Aorta (tissue), 5 donors: ENCODE measurements at regions not wholly inside any gene's neighbourhood (a gene's known extent, or its start where the extent isn't known, plus 50 kb on each side); places are given as distances from the start of the nearest gene placed in this dataset.
A peak's percentile ranks its signal among the peaks of the same experiment; 100 is the strongest.
"Not testable (repeated sequence)": the region's sequence is repeated elsewhere in the genome, so short reads cannot be mapped to it uniquely, and the experiment has no call there.

Source experiments
- ATAC-seq: fragments of 200-7000 bp; cut with Tn5 transposase; one replicate; pipeline ENCODE4 v1.9.1; 2022; ENCODE audit warnings: moderate library complexity; ENCODE audit not compliant: low FRiP score
- DNase-seq, 2 donors: peaks; one replicate each; pipeline ENCODE4 v3.0.0-alpha.2; 2020
- H3K27ac ChIP-seq, 2 donors: one replicate each; pipeline ENCODE4 v1.5.1; 2013; ENCODE audit warnings: low read length in 2 of 2, mild to moderate bottlenecking in 2 of 2, moderate library complexity in 2 of 2, control low read depth in 1 of 2, inconsistent platforms in 1 of 2, low read depth in 1 of 2
- H3K27me3 ChIP-seq, 2 donors: one replicate each; pipeline ENCODE4 v1.6.1; 2013; ENCODE audit warnings: control low read depth in 1 of 2, low read length in 1 of 2, mild to moderate bottlenecking in 1 of 2, moderate library complexity in 1 of 2; ENCODE audit not compliant: insufficient read depth in 2 of 2, control insufficient read depth in 1 of 2
- H3K36me3 ChIP-seq, 2 donors: one replicate each; pipeline ENCODE4 v1.6.1; 2013; ENCODE audit warnings: control low read depth in 1 of 2, low read length in 1 of 2, mild to moderate bottlenecking in 1 of 2; ENCODE audit not compliant: insufficient read depth in 2 of 2, control insufficient read depth in 1 of 2
- H3K4me1 ChIP-seq, 2 donors: one replicate each; pipeline ENCODE4 v1.6.1; 2013; ENCODE audit warnings: low read length in 2 of 2, control low read depth in 1 of 2, mild to moderate bottlenecking in 1 of 2, moderate library complexity in 1 of 2; ENCODE audit not compliant: insufficient read depth in 2 of 2, control insufficient read depth in 1 of 2
- H3K4me3 ChIP-seq, 2 donors: one replicate each; pipeline ENCODE4 v1.5.1; 2013; ENCODE audit warnings: low read length in 2 of 2, control low read depth in 1 of 2, mild to moderate bottlenecking in 1 of 2
- H3K9me3 ChIP-seq: one replicate; pipeline ENCODE4 v1.6.1; 2013; ENCODE audit warnings: mild to moderate bottlenecking, low read length; ENCODE audit not compliant: control insufficient read depth
- WGBS, 2 donors: extraction: QIAGEN DNeasy Blood & Tissue Kit; methylation state at CpG; one replicate each; pipeline ENCODE4 v1.1.7; 2013; 5-methylcytosine and 5-hydroxymethylcytosine counted together
- intact Hi-C, 2 donors: fragments of 100-400 bp; cut with DNase I; formaldehyde crosslinking; loops; one replicate each; pipeline versions ENCODE4 v1.14.2 to v1.15.0; 2022
- donor health status: healthy with polysubstance abuse.
- donor health status: Bipolar disorder and iron deficiency.
- donor health status: DM: no; HTN: no; CAD: no.
- donor health status: DM: no; HTN: no; CAD: no.
- donor health status: DM: yes; HTN: yes; CAD: no.

DNA sequence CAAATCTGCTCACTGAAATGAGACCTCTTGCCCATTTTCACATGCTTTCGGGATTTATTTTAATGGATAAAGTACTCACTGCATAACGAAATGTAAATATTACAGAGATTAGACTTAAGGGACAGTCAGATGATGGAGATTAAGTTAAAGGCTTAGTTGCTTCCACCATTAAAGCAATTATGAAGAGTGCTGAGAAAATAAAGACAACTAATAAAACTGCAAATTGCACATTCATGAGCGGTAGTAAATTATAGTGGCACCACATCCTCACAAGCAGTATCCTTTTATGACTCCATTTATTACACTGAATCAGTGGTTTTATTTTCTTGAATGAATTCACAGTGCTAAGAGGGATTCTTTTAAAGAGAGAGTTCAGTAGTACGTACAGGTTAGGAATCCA, 76.2 kb upstream of the TMED7 start:
- DNase-seq (no peak), ATAC-seq (no peak)
- Histone ChIP-seq H3K36me3 (no peaks in the 10 kb centered on the region), H3K27me3 (no peaks in the 10 kb centered on the region), H3K4me3 (no peak overlapping the region), H3K27ac (no peak overlapping the region), H3K4me1 (no peaks in the 10 kb centered on the region), H3K9me3 (no peaks in the 10 kb centered on the region)
- WGBS, 2 donors = 89 to 92% methylated on average over 4 of the region's 4 CpGs
- intact Hi-C loops = no loop called here

DNA sequence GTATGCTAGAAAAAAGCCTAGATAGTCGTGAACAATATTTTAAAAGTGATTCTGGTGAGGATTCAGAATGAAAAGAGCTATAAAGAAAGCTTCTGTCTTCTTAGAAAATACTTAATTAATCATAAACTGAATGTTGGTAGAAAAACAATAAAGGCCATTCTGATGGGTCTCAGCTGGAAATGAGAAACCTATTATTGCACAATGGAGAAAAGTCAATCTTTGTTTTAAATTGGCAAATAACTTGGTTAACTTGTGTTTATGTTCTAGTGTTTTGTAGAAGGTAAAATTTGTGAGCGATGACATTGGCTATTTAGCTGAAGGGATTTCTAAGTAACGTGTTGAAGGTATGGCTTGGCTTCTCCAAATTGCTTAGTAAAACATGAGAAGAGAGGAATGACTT, 74.1 kb upstream of the TMED7 start:
- no peaks in the 10 kb centered on the region for H3K27me3 ChIP-seq
- 88 to 93% methylated on average over 3 of the region's 3 CpGs for WGBS, 2 donors
- no peak for ATAC-seq
- H3K4me1 ChIP-seq = no peaks in the 10 kb centered on the region
- H3K4me3 ChIP-seq = no peak overlapping the region
- DNase-seq = no peak
- H3K9me3 ChIP-seq = no peaks in the 10 kb centered on the region
- intact Hi-C loops = no loop called here
- no peaks in the 10 kb centered on the region for H3K36me3 ChIP-seq
- H3K27ac ChIP-seq = no peak overlapping the region

DNA sequence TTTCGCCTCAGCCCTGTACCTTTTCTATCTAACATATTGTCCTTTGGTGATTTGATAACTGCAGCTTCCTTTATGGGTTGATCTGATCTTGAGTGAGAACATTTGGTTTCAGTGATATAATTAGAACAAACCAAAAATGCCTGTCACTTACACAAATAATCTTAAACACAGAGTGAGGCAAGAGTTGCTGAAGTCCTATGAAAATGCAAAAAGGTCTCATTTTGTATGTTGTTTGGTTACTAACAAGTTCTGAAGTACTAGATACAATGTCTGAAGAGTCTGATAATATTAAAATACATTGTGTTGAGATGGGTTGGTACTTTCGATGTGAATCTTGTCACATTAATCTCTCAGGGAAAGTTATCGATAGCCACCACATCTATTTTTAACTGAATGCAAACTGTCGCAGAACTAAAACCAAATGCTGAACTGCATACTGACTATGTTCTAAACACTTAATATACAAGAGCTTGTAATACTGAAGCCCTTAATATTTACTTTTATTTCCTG, 70.4 kb upstream of the TMED7 start:
- no peaks in the 10 kb centered on the region for H3K4me1 ChIP-seq
- DNase-seq (no peak), ATAC-seq (no peak)
- H3K36me3 ChIP-seq = no peaks in the 10 kb centered on the region
- no peaks in the 10 kb centered on the region for H3K27me3 ChIP-seq
- intact Hi-C loops = no loop called here
- H3K27ac ChIP-seq = no peak overlapping the region
- H3K9me3 ChIP-seq = no peaks in the 10 kb centered on the region
- H3K4me3 ChIP-seq = no peak overlapping the region
- WGBS, 2 donors = 94 to 95% methylated on average over 4 of the region's 4 CpGs

DNA sequence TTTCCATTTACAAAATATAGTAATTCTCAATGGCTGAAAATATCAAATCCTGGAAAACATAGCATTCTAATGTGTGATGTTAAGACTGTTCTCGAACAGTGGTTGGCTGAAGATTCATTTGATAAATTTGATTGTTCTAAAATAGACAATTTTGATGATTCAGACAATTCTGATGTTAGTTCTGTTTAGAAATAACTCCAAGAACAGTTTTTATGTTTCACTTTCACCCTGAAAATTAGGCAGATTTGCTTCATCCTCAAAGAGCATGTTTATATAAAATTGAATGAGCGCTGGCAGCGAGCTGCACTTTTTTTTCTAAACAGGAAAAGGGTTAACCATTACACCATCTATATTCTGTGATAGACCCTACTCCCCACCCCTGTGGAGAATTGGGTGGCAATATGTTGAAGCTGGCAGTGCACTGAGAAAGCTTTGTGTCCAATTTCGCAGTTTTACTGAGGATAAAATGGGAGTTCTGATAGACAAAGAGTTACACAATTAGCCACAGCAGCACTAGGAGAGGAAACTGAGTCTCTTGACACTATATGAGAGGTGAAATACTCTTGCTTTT, 69.6 kb upstream of the TMED7 start:
- 90 to 91% methylated on average over 4 of the region's 4 CpGs for WGBS, 2 donors
- Histone ChIP-seq H3K27me3 (no peaks in the 10 kb centered on the region), H3K4me3 (no peak overlapping the region), H3K9me3 (no peaks in the 10 kb centered on the region), H3K36me3 (no peaks in the 10 kb centered on the region), H3K4me1 (no peaks in the 10 kb centered on the region), H3K27ac (no peak overlapping the region)
- ATAC-seq (no peak), DNase-seq (no peak)
- intact Hi-C loops = no loop called here

GRCh38 chr5:115691814-115692213, 66.0 kb upstream of the TMED7 start:
- ATAC-seq, H3K27ac ChIP-seq, H3K4me1 ChIP-seq, H3K4me3 ChIP-seq, intact Hi-C loops, H3K9me3 ChIP-seq, H3K36me3 ChIP-seq, DNase-seq, H3K27me3 ChIP-seq: not testable (repeated sequence)
- 88 to 92% methylated on average over 3 of the region's 3 CpGs for WGBS, 2 donors

- intact Hi-C loops = no loop called here
- 9 to 16% methylated on average over 1 of the region's 1 CpG for WGBS, 2 donors
- ATAC-seq (peak; percentile 22), DNase-seq (no peak)
- H3K4me3 ChIP-seq = no peak overlapping the region
- H3K4me1 ChIP-seq = no peaks in the 10 kb centered on the region
- H3K36me3 ChIP-seq = no peaks in the 10 kb centered on the region
- no peaks in the 10 kb centered on the region for H3K9me3 ChIP-seq
- H3K27me3 ChIP-seq = no peaks in the 10 kb centered on the region
- H3K27ac ChIP-seq = no peak overlapping the region
Observed at GRCh38 chr5:115686738-115687074, 60.9 kb upstream of the TMED7 start.

- intact Hi-C loops = no loop called here
- H3K9me3 ChIP-seq = no peaks in the 10 kb centered on the region
- ATAC-seq (peak; percentile 26), DNase-seq (peak in 1 of 2 donors; percentile 50)
- no peaks in the 10 kb centered on the region for H3K27me3 ChIP-seq
- WGBS, 2 donors = 7 to 8% methylated on average over 5 of the region's 5 CpGs
- no peaks in the 10 kb centered on the region for H3K36me3 ChIP-seq
- no peak overlapping the region for H3K4me3 ChIP-seq
- H3K27ac ChIP-seq = peak overlapping the region in 1 of 2 donors; percentile 69
- no peaks in the 10 kb centered on the region for H3K4me1 ChIP-seq
Observed at GRCh38 chr5:115686051-115686737, 60.4 kb upstream of the TMED7 start.

DNA sequence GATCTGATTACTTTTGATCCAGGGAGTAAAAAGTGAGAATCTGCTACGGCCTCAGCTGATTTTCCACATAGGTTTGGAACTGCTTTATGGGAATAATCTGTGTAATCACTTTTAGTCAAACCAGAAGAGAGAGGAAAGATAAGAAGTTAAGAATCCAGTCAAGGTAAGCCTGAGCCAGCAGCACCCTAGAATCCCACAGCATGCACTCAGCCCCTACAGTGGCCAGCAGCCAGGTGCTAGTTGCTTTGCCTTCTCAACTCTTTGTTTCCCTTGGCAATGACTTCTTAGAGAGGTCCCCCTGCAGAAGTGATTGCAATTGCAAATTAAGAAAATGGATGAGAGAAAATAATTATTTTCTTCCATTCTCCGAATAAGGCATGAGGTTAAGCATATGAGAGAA, 59.7 kb upstream of the TMED7 start:
- H3K36me3 ChIP-seq = no peaks in the 10 kb centered on the region
- intact Hi-C loops = no loop called here
- H3K27ac ChIP-seq = no peak overlapping the region
- no peak overlapping the region for H3K4me3 ChIP-seq
- no peaks in the 10 kb centered on the region for H3K9me3 ChIP-seq
- no peak for ATAC-seq
- DNase-seq = peak in 1 of 2 donors; percentile 47
- 17 to 21% methylated on average over 2 of the region's 2 CpGs for WGBS, 2 donors
- no peaks in the 10 kb centered on the region for H3K27me3 ChIP-seq
- no peaks in the 10 kb centered on the region for H3K4me1 ChIP-seq

GRCh38 chr5:115684513-115685037, 58.7 kb upstream of the TMED7 start:
- Histone ChIP-seq H3K36me3 (no peaks in the 10 kb centered on the region), H3K4me1 (no peaks in the 10 kb centered on the region), H3K27ac (no peak overlapping the region), H3K4me3 (no peak overlapping the region), H3K27me3 (no peaks in the 10 kb centered on the region), H3K9me3 (no peaks in the 10 kb centered on the region)
- no peak for DNase-seq
- no peak for ATAC-seq
- intact Hi-C loops = no loop called here
- 92 to 99% methylated on average over 1 of the region's 1 CpG for WGBS, 2 donors
